Kidney (tissue), 13 donors: ENCODE measurements at regions not wholly inside any gene's neighbourhood (a gene's known extent, or its start where the extent isn't known, plus 50 kb on each side); places are given as distances from the start of the nearest gene placed in this dataset.

ENCODE experiments used
- DNase-seq, 5 donors: peaks; one replicate each; pipeline ENCODE4 v3.0.0-alpha.2; 2013 to 2020
- FAIRE-seq: peaks from 2 replicates; lab custom pipeline; 2012; peaks lifted over from hg19 to GRCh38; lab: Jason Lieb, UNC
- H3K27ac ChIP-seq, 2 donors: one replicate each; pipeline ENCODE4 v1.7.0; 2013; ENCODE audit warnings: low read depth in 2 of 2, low read length in 2 of 2, inconsistent platforms in 1 of 2
- H3K27me3 ChIP-seq: one replicate; pipeline ENCODE4 v1.7.1; 2013; ENCODE audit warnings: low read length, inconsistent platforms; ENCODE audit not compliant: control insufficient read depth, insufficient read depth
- H3K36me3 ChIP-seq, 3 donors: one replicate each; pipeline versions ENCODE4 v1.7.0 to v1.7.1; 2013; ENCODE audit warnings: low read length in 3 of 3, control low read depth in 1 of 3, inconsistent platforms in 1 of 3; ENCODE audit not compliant: insufficient read depth in 3 of 3, control insufficient read depth in 2 of 3
- H3K4me1 ChIP-seq, 3 donors: one replicate each; pipeline versions ENCODE4 v1.7.0 to v1.7.1; 2013; ENCODE audit warnings: low read length in 3 of 3, inconsistent platforms in 1 of 3, low read depth in 1 of 3; ENCODE audit not compliant: control insufficient read depth in 2 of 3, insufficient read depth in 2 of 3
- H3K4me3 ChIP-seq, 3 donors: one replicate each; pipeline versions ENCODE4 v1.7.0 to v1.8.1; 2013; ENCODE audit warnings: low read length in 3 of 3, control low read depth in 1 of 3, inconsistent platforms in 1 of 3
- H3K9ac ChIP-seq, 3 donors: one replicate each; pipeline versions ENCODE4 v1.7.0 to v1.7.1; 2013; ENCODE audit warnings: low read length in 3 of 3, control low read depth in 1 of 3, inconsistent platforms in 1 of 3
- H3K9me3 ChIP-seq, 3 donors: one replicate each; pipeline versions ENCODE4 v1.7.0 to v1.7.1; 2013; ENCODE audit warnings: low read length in 3 of 3, control low read depth in 1 of 3, inconsistent platforms in 1 of 3; ENCODE audit not compliant: control insufficient read depth in 2 of 3, insufficient read depth in 1 of 3
- CTCF ChIP-seq: IDR thresholded peaks from 3 replicates; pipeline ENCODE4 v1.5.1; 2012; ENCODE audit warnings: mild to moderate bottlenecking, moderate library complexity, borderline replicate concordance; ENCODE audit not compliant: insufficient read depth; ENCODE audit errors: extremely low read depth
- intact Hi-C: fragments of 100-400 bp; cut with DNase I; formaldehyde crosslinking; loops from one replicate; pipeline ENCODE4 v1.11.1; 2022
- donor health status: control.
- donor health status: control.
- donor health status: control.
- donor health status: control.
- donor health status: control.
- donor health status: DM: yes; HTN: yes; CAD: no.
- donor health status: Normal renal cell carcinoma (clear cell type).

- intact Hi-C loops = no loop called here
- Histone ChIP-seq H3K9me3 (no peaks in the 10 kb centered on the region), H3K4me3 (no peak overlapping the region), H3K9ac (no peak overlapping the region), H3K27ac (no peak overlapping the region), H3K36me3 (no peaks in the 10 kb centered on the region), H3K27me3 (no peaks in the 10 kb centered on the region), H3K4me1 (no peaks in the 10 kb centered on the region)
- no peak for TF ChIP-seq CTCF
- DNase-seq (no peak), FAIRE-seq (no peak)
Measured at GRCh38 chr5:42300496-42300895, 122.7 kb upstream of the GHR start.

- H3K4me1 ChIP-seq = no peaks in the 10 kb centered on the region
- no peak overlapping the region for H3K4me3 ChIP-seq
- peak in 1 of 5 donors; percentile 11 for DNase-seq
- no peaks in the 10 kb centered on the region for H3K9me3 ChIP-seq
- no peaks in the 10 kb centered on the region for H3K27me3 ChIP-seq
- no peaks in the 10 kb centered on the region for H3K36me3 ChIP-seq
- TF ChIP-seq CTCF = no peak
- no peak overlapping the region for H3K9ac ChIP-seq
- no peak overlapping the region for H3K27ac ChIP-seq
- intact Hi-C loops = no loop called here
- no peak for FAIRE-seq
Measured at GRCh38 chr5:42301349-42301748, 121.9 kb upstream of the GHR start.

GRCh38 chr5:42302186-42302585, 121.1 kb upstream of the GHR start:
- H3K4me3 ChIP-seq = no peak overlapping the region
- TF ChIP-seq CTCF = no peak
- H3K9ac ChIP-seq = no peak overlapping the region
- no peaks in the 10 kb centered on the region for H3K36me3 ChIP-seq
- H3K9me3 ChIP-seq = no peaks in the 10 kb centered on the region
- DNase-seq (no peak), FAIRE-seq (no peak)
- intact Hi-C loops = no loop called here
- no peaks in the 10 kb centered on the region for H3K4me1 ChIP-seq
- no peaks in the 10 kb centered on the region for H3K27me3 ChIP-seq
- no peak overlapping the region for H3K27ac ChIP-seq

GRCh38 chr5:42306287-42306686, 117.0 kb upstream of the GHR start:
- Histone ChIP-seq H3K4me3 (no peak overlapping the region), H3K9ac (no peak overlapping the region), H3K9me3 (no peaks in the 10 kb centered on the region), H3K36me3 (no peaks in the 10 kb centered on the region), H3K27ac (no peak overlapping the region), H3K4me1 (no peaks in the 10 kb centered on the region), H3K27me3 (no peaks in the 10 kb centered on the region)
- no peak for FAIRE-seq
- DNase-seq = no peak
- no peak for TF ChIP-seq CTCF
- intact Hi-C loops = no loop called here
